ENCODE measurements at regions not wholly inside any gene's neighbourhood (a gene's known extent, or its start where the extent isn't known, plus 50 kb on each side); places are given as distances from the start of the nearest gene placed in this dataset.

DNA sequence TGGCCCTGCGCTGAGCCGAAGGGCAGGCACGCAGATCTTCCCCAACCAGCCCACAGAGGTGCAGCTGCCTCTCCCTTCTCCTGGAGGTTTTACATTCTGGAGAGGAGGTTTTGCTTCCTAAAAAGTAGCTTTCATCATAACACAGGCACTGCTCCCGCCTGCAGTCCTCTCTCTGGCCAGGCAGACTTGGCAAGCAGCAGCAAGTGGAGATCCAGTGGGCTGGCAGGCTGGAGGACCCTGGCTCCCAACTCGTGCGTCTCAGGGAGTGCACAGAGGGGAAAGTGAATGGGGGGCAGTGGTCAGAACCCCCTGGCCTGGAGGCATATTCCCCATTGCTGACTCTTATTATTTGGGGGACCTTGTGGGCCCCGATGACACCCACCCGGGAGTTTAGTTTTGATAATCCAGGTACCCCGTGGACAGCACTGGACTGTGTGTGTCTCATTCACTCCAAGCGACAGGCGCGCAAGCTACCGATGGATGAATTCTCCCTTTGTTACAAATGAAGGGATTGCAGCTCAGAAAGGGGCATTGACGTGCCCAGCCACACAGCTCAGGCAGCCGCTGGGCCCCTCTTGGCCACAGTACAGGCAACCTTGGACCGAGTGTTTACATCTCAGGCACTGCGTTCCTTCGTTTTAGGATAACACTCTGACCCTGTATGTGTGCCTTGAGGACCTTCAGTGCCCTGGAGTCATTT is 1223.9 kb downstream of the BRD1 start:
- TF ChIP-seq, protein P1, sequence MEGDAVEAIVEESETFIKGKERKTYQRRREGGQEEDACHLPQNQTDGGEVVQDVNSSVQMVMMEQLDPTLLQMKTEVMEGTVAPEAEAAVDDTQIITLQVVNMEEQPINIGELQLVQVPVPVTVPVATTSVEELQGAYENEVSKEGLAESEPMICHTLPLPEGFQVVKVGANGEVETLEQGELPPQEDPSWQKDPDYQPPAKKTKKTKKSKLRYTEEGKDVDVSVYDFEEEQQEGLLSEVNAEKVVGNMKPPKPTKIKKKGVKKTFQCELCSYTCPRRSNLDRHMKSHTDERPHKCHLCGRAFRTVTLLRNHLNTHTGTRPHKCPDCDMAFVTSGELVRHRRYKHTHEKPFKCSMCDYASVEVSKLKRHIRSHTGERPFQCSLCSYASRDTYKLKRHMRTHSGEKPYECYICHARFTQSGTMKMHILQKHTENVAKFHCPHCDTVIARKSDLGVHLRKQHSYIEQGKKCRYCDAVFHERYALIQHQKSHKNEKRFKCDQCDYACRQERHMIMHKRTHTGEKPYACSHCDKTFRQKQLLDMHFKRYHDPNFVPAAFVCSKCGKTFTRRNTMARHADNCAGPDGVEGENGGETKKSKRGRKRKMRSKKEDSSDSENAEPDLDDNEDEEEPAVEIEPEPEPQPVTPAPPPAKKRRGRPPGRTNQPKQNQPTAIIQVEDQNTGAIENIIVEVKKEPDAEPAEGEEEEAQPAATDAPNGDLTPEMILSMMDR (IDR thresholded peaks at IDR 0.05; ENCODE audit: insufficient read depth, low read length, poor library complexity, severe bottlenecking) = no peak
- TF ChIP-seq EZH2phosphoT487 (conservative IDR thresholded peaks at IDR 0.05; ENCODE audit: low read length) = no peak
